ENCODE measurements at regions not wholly inside any gene's neighbourhood (a gene's known extent, or its start where the extent isn't known, plus 50 kb on each side); places are given as distances from the start of the nearest gene placed in this dataset.

- H3K79me1 ChIP-seq (ENCODE audit: low read length), result no peaks in the 10 kb centered on the region
- no peak overlapping the region for H3K9ac ChIP-seq (ENCODE audit: low read length)
- no peak overlapping the region for H2BK5ac ChIP-seq (ENCODE audit: low read depth, low read length, poor library complexity)
- H3K4me2 ChIP-seq (ENCODE audit: low read length), result no peak overlapping the region
- H4K91ac ChIP-seq (ENCODE audit: low read depth, low read length), result no peak overlapping the region
- H3K9me3 ChIP-seq (ENCODE audit: insufficient read depth, low read depth, low read length), result no peaks in the 10 kb centered on the region
- H3K23ac ChIP-seq (ENCODE audit: low read length), result no peak overlapping the region
- H4K8ac ChIP-seq (ENCODE audit: low read depth, low read length), result no peak overlapping the region
- WGBS (ENCODE audit: extremely low coverage, insufficient coverage, insufficient read length), result no CpG with 5 or more reads among the region's 3 CpGs
- H4K12ac ChIP-seq (ENCODE audit: low read depth, low read length), result no peak overlapping the region
- no peak overlapping the region for H3K4me3 ChIP-seq (ENCODE audit: low read depth, low read length)
- H2BK12ac ChIP-seq (ENCODE audit: low read length), result no peak overlapping the region
- no peak overlapping the region for H3K4ac ChIP-seq (ENCODE audit: low read depth, low read length)
- no peak overlapping the region for H3K18ac ChIP-seq (ENCODE audit: low read length)
- no peaks in the 10 kb centered on the region for H3K79me2 ChIP-seq (ENCODE audit: control insufficient read depth, insufficient read depth, low read length, poor library complexity)
- DNase-seq, result no peak
- no peaks in the 10 kb centered on the region for H3K36me3 ChIP-seq (ENCODE audit: control insufficient read depth in 1 of 2, insufficient read depth in 2 of 2, low read length in 2 of 2)
- no peak overlapping the region for H2AK5ac ChIP-seq (ENCODE audit: low read length)
- no peak overlapping the region for H3K27ac ChIP-seq (ENCODE audit: low read depth, low read length)
- no peak overlapping the region for H2BK120ac ChIP-seq (ENCODE audit: insufficient read depth, low read length, poor library complexity)
- H3K27me3 ChIP-seq (ENCODE audit: insufficient read depth, low read length), result no peaks in the 10 kb centered on the region
- H2AFZ ChIP-seq (ENCODE audit: insufficient read depth, low read length, poor library complexity), result no peak overlapping the region
- no peak overlapping the region for H3K14ac ChIP-seq (ENCODE audit: low read length)
- peaks cover 0 to 6% of the 10 kb centered on the region in 2 experiments for H3K4me1 ChIP-seq (ENCODE audit: control insufficient read depth in 1 of 2, insufficient read depth in 2 of 2, low read length in 2 of 2)
Measured at GRCh38 chr15:46996359-46996758, 720.9 kb upstream of the SEMA6D start.

DNA sequence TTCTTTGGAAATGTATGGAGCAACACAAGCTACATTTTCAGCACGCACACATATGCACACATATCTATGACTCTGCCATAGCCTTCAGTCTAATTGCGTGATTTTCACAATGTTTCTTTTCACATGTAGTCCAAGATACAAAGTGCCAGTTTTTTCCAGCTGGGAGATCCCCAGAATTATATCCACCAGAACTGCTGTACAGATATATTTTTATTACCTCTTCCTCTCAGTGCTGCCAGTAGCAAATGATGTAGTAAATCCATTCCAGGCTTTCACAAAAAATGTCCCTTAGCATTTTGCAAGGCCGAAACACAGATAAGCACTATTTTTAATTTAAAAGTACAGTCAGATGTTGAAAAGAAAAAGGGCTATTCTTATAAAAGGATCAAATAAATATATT lies 719.8 kb upstream of the SEMA6D start:
- Histone ChIP-seq H3K79me1 (ENCODE audit: low read length) (no peaks in the 10 kb centered on the region), H2AFZ (ENCODE audit: insufficient read depth, low read length, poor library complexity) (no peak overlapping the region), H2BK12ac (ENCODE audit: low read length) (no peak overlapping the region), H2AK5ac (ENCODE audit: low read length) (no peak overlapping the region), H3K18ac (ENCODE audit: low read length) (no peak overlapping the region), H3K79me2 (ENCODE audit: control insufficient read depth, insufficient read depth, low read length, poor library complexity) (no peaks in the 10 kb centered on the region), H4K91ac (ENCODE audit: low read depth, low read length) (no peak overlapping the region), H3K9me3 (ENCODE audit: insufficient read depth, low read depth, low read length) (no peaks in the 10 kb centered on the region), H3K4me1 (ENCODE audit: control insufficient read depth in 1 of 2, insufficient read depth in 2 of 2, low read length in 2 of 2) (peaks cover 0 to 6% of the 10 kb centered on the region in 2 experiments), H3K27me3 (ENCODE audit: insufficient read depth, low read length) (no peaks in the 10 kb centered on the region), H3K4me2 (ENCODE audit: low read length) (no peak overlapping the region), H3K36me3 (ENCODE audit: control insufficient read depth in 1 of 2, insufficient read depth in 2 of 2, low read length in 2 of 2) (no peaks in the 10 kb centered on the region), H3K4me3 (ENCODE audit: low read depth, low read length) (no peak overlapping the region), H3K4ac (ENCODE audit: low read depth, low read length) (no peak overlapping the region), H3K27ac (ENCODE audit: low read depth, low read length) (no peak overlapping the region), H2BK5ac (ENCODE audit: low read depth, low read length, poor library complexity) (no peak overlapping the region), H4K8ac (ENCODE audit: low read depth, low read length) (no peak overlapping the region), H3K14ac (ENCODE audit: low read length) (no peak overlapping the region), H3K23ac (ENCODE audit: low read length) (no peak overlapping the region), H3K9ac (ENCODE audit: low read length) (no peak overlapping the region), H2BK120ac (ENCODE audit: insufficient read depth, low read length, poor library complexity) (no peak overlapping the region), H4K12ac (ENCODE audit: low read depth, low read length) (no peak overlapping the region)
- no peak for DNase-seq
- WGBS (ENCODE audit: extremely low coverage, insufficient coverage, insufficient read length), result no CpG with 5 or more reads among the region's 3 CpGs

DNA sequence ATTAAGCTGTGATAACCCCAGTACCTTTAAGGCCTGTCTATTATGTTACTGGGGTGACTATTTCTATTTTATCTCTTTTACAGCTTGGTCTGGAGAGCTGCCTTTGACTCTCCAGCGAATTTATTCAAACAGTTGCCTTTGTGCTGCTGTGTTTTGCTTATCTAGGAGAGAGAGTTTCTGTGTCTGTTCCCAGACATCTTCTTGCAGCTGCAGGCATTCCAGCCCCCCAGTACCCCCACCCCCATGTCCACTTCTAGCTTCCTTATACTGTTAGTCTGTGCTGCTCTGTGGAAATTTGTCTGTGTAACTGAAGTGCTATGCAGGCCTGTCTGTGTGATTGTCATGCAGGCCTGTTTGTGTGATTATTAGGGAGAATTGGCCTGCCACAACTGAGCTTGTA lies 713.7 kb upstream of the SEMA6D start:
- Histone ChIP-seq H3K27me3 (ENCODE audit: insufficient read depth, low read length) (no peaks in the 10 kb centered on the region), H3K9ac (ENCODE audit: low read length) (no peak overlapping the region), H3K79me2 (ENCODE audit: control insufficient read depth, insufficient read depth, low read length, poor library complexity) (no peaks in the 10 kb centered on the region), H4K12ac (ENCODE audit: low read depth, low read length) (no peak overlapping the region), H3K4me2 (ENCODE audit: low read length) (no peak overlapping the region), H2AK5ac (ENCODE audit: low read length) (no peak overlapping the region), H3K27ac (ENCODE audit: low read depth, low read length) (no peak overlapping the region), H4K91ac (ENCODE audit: low read depth, low read length) (no peak overlapping the region), H3K23ac (ENCODE audit: low read length) (no peak overlapping the region), H2AFZ (ENCODE audit: insufficient read depth, low read length, poor library complexity) (no peak overlapping the region), H3K79me1 (ENCODE audit: low read length) (no peaks in the 10 kb centered on the region), H3K14ac (ENCODE audit: low read length) (no peak overlapping the region), H3K36me3 (ENCODE audit: control insufficient read depth in 1 of 2, insufficient read depth in 2 of 2, low read length in 2 of 2) (no peaks in the 10 kb centered on the region), H3K4me3 (ENCODE audit: low read depth, low read length) (no peak overlapping the region), H3K4me1 (ENCODE audit: control insufficient read depth in 1 of 2, insufficient read depth in 2 of 2, low read length in 2 of 2) (peaks cover 0 to 4% of the 10 kb centered on the region in 2 experiments), H3K18ac (ENCODE audit: low read length) (no peak overlapping the region), H3K4ac (ENCODE audit: low read depth, low read length) (no peak overlapping the region), H4K8ac (ENCODE audit: low read depth, low read length) (no peak overlapping the region), H2BK5ac (ENCODE audit: low read depth, low read length, poor library complexity) (no peak overlapping the region), H2BK12ac (ENCODE audit: low read length) (no peak overlapping the region), H2BK120ac (ENCODE audit: insufficient read depth, low read length, poor library complexity) (no peak overlapping the region), H3K9me3 (ENCODE audit: insufficient read depth, low read depth, low read length) (peaks cover 2% of the 10 kb centered on the region)
- WGBS (ENCODE audit: extremely low coverage, insufficient coverage, insufficient read length), result no CpG with 5 or more reads among the region's 1 CpG
- DNase-seq, result no peak

DNA sequence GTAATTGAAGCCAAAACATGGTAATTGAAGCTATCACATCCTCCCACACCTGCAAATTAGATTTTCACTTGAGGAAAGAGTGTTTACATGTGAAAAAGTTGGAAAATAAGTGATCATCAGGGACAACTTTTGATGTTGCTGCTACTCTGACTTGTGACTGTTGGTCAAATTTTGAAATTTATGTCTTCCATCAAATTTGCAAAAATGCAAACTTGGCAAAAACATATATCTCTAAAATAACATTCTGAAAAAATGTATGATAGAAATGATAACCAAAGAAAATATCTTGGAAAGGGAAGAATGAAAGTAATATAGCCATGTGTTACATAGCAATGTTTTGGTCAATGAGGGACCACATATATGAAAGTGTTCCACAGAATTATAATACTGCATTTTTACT lies 703.9 kb upstream of the SEMA6D start:
- Histone ChIP-seq H4K12ac (ENCODE audit: low read depth, low read length) (no peak overlapping the region), H2BK12ac (ENCODE audit: low read length) (no peak overlapping the region), H2BK5ac (ENCODE audit: low read depth, low read length, poor library complexity) (no peak overlapping the region), H4K8ac (ENCODE audit: low read depth, low read length) (no peak overlapping the region), H3K4ac (ENCODE audit: low read depth, low read length) (no peak overlapping the region), H2BK120ac (ENCODE audit: insufficient read depth, low read length, poor library complexity) (no peak overlapping the region), H3K9me3 (ENCODE audit: insufficient read depth, low read depth, low read length) (peaks cover 1% of the 10 kb centered on the region), H2AK5ac (ENCODE audit: low read length) (no peak overlapping the region), H3K79me1 (ENCODE audit: low read length) (no peaks in the 10 kb centered on the region), H3K23ac (ENCODE audit: low read length) (no peak overlapping the region), H3K18ac (ENCODE audit: low read length) (no peak overlapping the region), H3K14ac (ENCODE audit: low read length) (no peak overlapping the region), H2AFZ (ENCODE audit: insufficient read depth, low read length, poor library complexity) (no peak overlapping the region), H3K79me2 (ENCODE audit: control insufficient read depth, insufficient read depth, low read length, poor library complexity) (no peaks in the 10 kb centered on the region), H3K9ac (ENCODE audit: low read length) (no peak overlapping the region), H3K36me3 (ENCODE audit: control insufficient read depth in 1 of 2, insufficient read depth in 2 of 2, low read length in 2 of 2) (no peaks in the 10 kb centered on the region), H4K91ac (ENCODE audit: low read depth, low read length) (no peak overlapping the region), H3K27me3 (ENCODE audit: insufficient read depth, low read length) (no peaks in the 10 kb centered on the region), H3K4me1 (ENCODE audit: control insufficient read depth in 1 of 2, insufficient read depth in 2 of 2, low read length in 2 of 2) (no peaks in the 10 kb centered on the region), H3K27ac (ENCODE audit: low read depth, low read length) (no peak overlapping the region), H3K4me2 (ENCODE audit: low read length) (no peak overlapping the region), H3K4me3 (ENCODE audit: low read depth, low read length) (no peak overlapping the region)
- no peak for DNase-seq
